A549 (cell line): ENCODE measurements at regions not wholly inside any gene's neighbourhood (a gene's known extent, or its start where the extent isn't known, plus 50 kb on each side); places are given as distances from the start of the nearest gene placed in this dataset.

Source experiments
- ATAC-seq, 2 experiments: fragments of 200-7000 bp in 1 of 2; fragments of >200 bp in 1 of 2; cut with Nextera tagmentation in 1 of 2; cut with Tn5 transposase in 1 of 2; 3 replicates each; pipeline versions ENCODE4 v1.8.0 to v1.9.1; 2018 to 2020; ENCODE audit warnings: mild to moderate bottlenecking in 1 of 2, moderate library complexity in 1 of 2
- CTCF ChIA-PET: fragments of 300-600 bp; sonication (Branson Sonifier 250); formaldehyde crosslinking; extraction: SDS; loops from one replicate; lab custom pipeline; 2021; ENCODE audit warnings: antibody characterized with exemption, inconsistent platforms; lab: Yijun Ruan, JAX
- POLR2A ChIA-PET: fragments of 350-600 bp; formaldehyde crosslinking; extraction: SDS; loops from one replicate; lab custom pipeline; 2021; ENCODE audit warnings: antibody characterized with exemption, inconsistent platforms; lab: Yijun Ruan, JAX
- DNase-seq, 2 experiments: peaks; one replicate each; pipeline versions ENCODE4 v3.0.0 to v3.0.0-alpha.2; 2011 to 2016; ENCODE audit warnings: low read depth in 1 of 2, low spot score in 1 of 2
- FAIRE-seq: peaks from 2 replicates; lab custom pipeline; 2011; peaks lifted over from hg19 to GRCh38; lab: Jason Lieb, UNC
- H3K27ac ChIP-seq, 2 experiments: fragments of >200 bp; sonication (Bioruptor Twin); formaldehyde crosslinking; 3 replicates each; pipeline ENCODE4 v1.5.1; 2016 to 2017
- H3K4me1 ChIP-seq: fragments of >200 bp; sonication (Bioruptor Twin); formaldehyde crosslinking; 3 replicates; pipeline ENCODE4 v1.6.1; 2016
- H3K4me2 ChIP-seq: fragments of >200 bp; sonication (Bioruptor Twin); formaldehyde crosslinking; 3 replicates; pipeline ENCODE4 v1.6.1; 2016
- H3K4me3 ChIP-seq: fragments of >200 bp; sonication (Bioruptor Twin); formaldehyde crosslinking; 3 replicates; pipeline ENCODE4 v1.5.1; 2016
- H3K9me3 ChIP-seq: fragments of >200 bp; sonication (Bioruptor Twin); formaldehyde crosslinking; 3 replicates; pipeline ENCODE4 v1.6.1; 2016
- BCL3 ChIP-seq: fragments of >200 bp; sonication (Bioruptor Twin); formaldehyde crosslinking; IDR thresholded peaks from 3 replicates; pipeline ENCODE4 v1.6.1; 2016
- CBX8 ChIP-seq: fragments of 200-600 bp; sonication (generic); IDR thresholded peaks from 2 replicates; pipeline ENCODE4 v1.6.1; 2016
- CEBPB ChIP-seq, 2 experiments: fragments of >200 bp in 1 of 2; sonication (Bioruptor Twin) in 1 of 2; formaldehyde crosslinking in 1 of 2; IDR thresholded peaks; 2 replicates each; pipeline ENCODE4 v1.6.1; 2012 to 2016
- CHD2 ChIP-seq: fragments of 150-350 bp; IDR thresholded peaks from 2 replicates; pipeline ENCODE4 v1.6.1; 2014; ENCODE audit warnings: low read length; ENCODE audit not compliant: partially characterized antibody
- CHD4 ChIP-seq: fragments of 200-600 bp; sonication (generic); IDR thresholded peaks from 2 replicates; pipeline ENCODE4 v1.6.1; 2016; ENCODE audit warnings: antibody characterized with exemption, mild to moderate bottlenecking, borderline replicate concordance
- CTCF ChIP-seq: fragments of >200 bp; sonication (Bioruptor Twin); formaldehyde crosslinking; IDR thresholded peaks from 3 replicates; pipeline ENCODE4 v1.5.1; 2016
- E2F6 ChIP-seq: IDR thresholded peaks from 2 replicates; pipeline ENCODE4 v1.6.1; 2012; ENCODE audit warnings: low read depth, borderline replicate concordance
- EHMT2 ChIP-seq: fragments of 200-600 bp; sonication (generic); IDR thresholded peaks from 2 replicates; pipeline ENCODE4 v1.6.1; 2016; ENCODE audit warnings: antibody characterized with exemption, low read depth, mild to moderate bottlenecking, moderate library complexity
- EP300 ChIP-seq, 2 experiments: fragments of >200 bp; sonication (Bioruptor Twin); formaldehyde crosslinking; IDR thresholded peaks; 2 replicates in 1 of 2; 3 replicates in 1 of 2; pipeline ENCODE4 v1.6.1; 2016 to 2017
- ESRRA ChIP-seq: fragments of 150-350 bp; IDR thresholded peaks from 2 replicates; pipeline ENCODE4 v1.6.1; 2014; ENCODE audit warnings: mild to moderate bottlenecking, low read length, borderline replicate concordance
- FOXS1 ChIP-seq: fragments of 250-450 bp; sonication (Bioruptor Pico); IDR thresholded peaks from 2 replicates; pipeline ENCODE4 v1.5.0; 2020; ENCODE audit warnings: mild to moderate bottlenecking, moderate library complexity
- GATA3 ChIP-seq: IDR thresholded peaks from 2 replicates; pipeline ENCODE4 v1.6.1; 2012; ENCODE audit warnings: borderline replicate concordance
- HES2 ChIP-seq: fragments of >200 bp; sonication (Bioruptor Twin); formaldehyde crosslinking; IDR thresholded peaks from 2 replicates; pipeline ENCODE4 v1.6.1; 2016
- HEYL ChIP-seq: fragments of 250-450 bp; sonication (Bioruptor Pico); IDR thresholded peaks from 2 replicates; pipeline ENCODE4 v1.8.0; 2021; ENCODE audit warnings: mild to moderate bottlenecking, moderate library complexity
- HOXA7 ChIP-seq: fragments of 250-450 bp; sonication (Bioruptor Pico); IDR thresholded peaks from 2 replicates; pipeline ENCODE4 v1.5.0; 2020; ENCODE audit warnings: mild to moderate bottlenecking, moderate library complexity
- HOXB13 ChIP-seq: fragments of 250-450 bp; sonication (Bioruptor Pico); IDR thresholded peaks from 2 replicates; pipeline ENCODE4 v1.5.0; 2020; ENCODE audit warnings: low read depth, mild to moderate bottlenecking, moderate library complexity
- HOXB5 ChIP-seq: fragments of 250-450 bp; sonication (Bioruptor Pico); IDR thresholded peaks from 2 replicates; pipeline ENCODE4 v1.5.0; 2020; ENCODE audit warnings: mild to moderate bottlenecking, moderate library complexity
- JUN ChIP-seq, 2 experiments: fragments of >200 bp; sonication (Bioruptor Twin); formaldehyde crosslinking; IDR thresholded peaks; 2 replicates in 1 of 2; 3 replicates in 1 of 2; pipeline ENCODE4 v1.6.1; 2016 to 2017
- JUNB ChIP-seq: fragments of >200 bp; sonication (Bioruptor Twin); formaldehyde crosslinking; IDR thresholded peaks from 2 replicates; pipeline ENCODE4 v1.6.1; 2016
- KDM1A ChIP-seq: fragments of 200-600 bp; sonication (generic); IDR thresholded peaks from 2 replicates; pipeline ENCODE4 v1.6.1; 2016; ENCODE audit warnings: low read depth, mild to moderate bottlenecking
- MAX ChIP-seq: IDR thresholded peaks from 2 replicates; pipeline ENCODE4 v1.6.1; 2012
- NFE2L2 ChIP-seq: fragments of 150-350 bp; conservative IDR thresholded peaks from 2 replicates; pipeline ENCODE4 v1.6.1; 2014; ENCODE audit warnings: low read length
- NPAS2 ChIP-seq: fragments of 250-450 bp; sonication (Bioruptor Pico); IDR thresholded peaks from 2 replicates; pipeline ENCODE4 v1.8.0; 2022; ENCODE audit warnings: mild to moderate bottlenecking, moderate library complexity, borderline replicate concordance
- POLR2A ChIP-seq: IDR thresholded peaks from 2 replicates; pipeline ENCODE4 v1.6.1; 2012; ENCODE audit warnings: mild to moderate bottlenecking, low read length
- RAD21 ChIP-seq, 2 experiments: fragments of >200 bp in 1 of 2; sonication (Bioruptor Twin) in 1 of 2; formaldehyde crosslinking in 1 of 2; IDR thresholded peaks in 1 of 2; conservative IDR thresholded peaks in 1 of 2; 2 replicates in 1 of 2; 3 replicates in 1 of 2; pipeline ENCODE4 v1.6.1; 2012 to 2018; ENCODE audit warnings: inconsistent platforms in 1 of 2
- RARB ChIP-seq: fragments of 250-450 bp; sonication (Bioruptor Pico); IDR thresholded peaks from 2 replicates; pipeline ENCODE4 v1.8.0; 2021; ENCODE audit warnings: mild to moderate bottlenecking, moderate library complexity
- RFX5 ChIP-seq: fragments of 450-650 bp; IDR thresholded peaks from 2 replicates; pipeline ENCODE4 v1.7.1; 2014; ENCODE audit warnings: antibody characterized with exemption, mild to moderate bottlenecking, moderate library complexity
- SMC3 ChIP-seq: fragments of >200 bp; sonication (Bioruptor Twin); formaldehyde crosslinking; IDR thresholded peaks from 3 replicates; pipeline ENCODE4 v1.6.1; 2018; ENCODE audit warnings: inconsistent platforms
- TFCP2L1 ChIP-seq: fragments of 250-450 bp; sonication (Bioruptor Pico); IDR thresholded peaks from 2 replicates; pipeline ENCODE4 v1.5.0; 2021; ENCODE audit warnings: mild to moderate bottlenecking
- ZC3H11A ChIP-seq: fragments of 450-650 bp; IDR thresholded peaks from 2 replicates; pipeline ENCODE4 v1.6.1; 2014; ENCODE audit warnings: antibody characterized with exemption, mild to moderate bottlenecking
- ZFP36 ChIP-seq: fragments of 450-650 bp; IDR thresholded peaks from 2 replicates; pipeline ENCODE4 v1.6.1; 2014; ENCODE audit warnings: borderline replicate concordance; ENCODE audit not compliant: partially characterized antibody
- ZNF302 ChIP-seq: fragments of 250-450 bp; sonication (Bioruptor Pico); IDR thresholded peaks from 2 replicates; pipeline ENCODE4 v1.9.0; 2021; ENCODE audit warnings: inconsistent platforms, mild to moderate bottlenecking, moderate library complexity
- WGBS: methylation state at CpG from one replicate; pipeline ENCODE4 v1.1.6; 2017; ENCODE audit errors: missing lambda C conversion rate; 5-methylcytosine and 5-hydroxymethylcytosine counted together

GRCh38 chr1:81226603-81226928 is 574.2 kb upstream of the ADGRL2 start:
- ATAC-seq = no peak
- Histone ChIP-seq H3K4me1 (no peaks in the 10 kb centered on the region), H3K4me2 (no peak overlapping the region), H3K27ac (no peak overlapping the region), H3K4me3 (no peak overlapping the region), H3K9me3 (no peaks in the 10 kb centered on the region)
- ChIA-PET POLR2A (no interaction called here), CTCF (no interaction called here)
- no peak for DNase-seq
- FAIRE-seq = no peak
- TF ChIP-seq FOXS1 (CRISPR knock-in tag) (no peak), CHD2 (no peak), CEBPB (IDR thresholded peaks at IDR 0.05) (no peak), JUNB (no peak), HOXA7 (CRISPR knock-in tag) (no peak), HOXB5 (no peak), ESRRA (no peak), HOXB13 (CRISPR knock-in tag) (no peak), GATA3 (no peak), E2F6 (no peak), BCL3 (no peak), RARB (CRISPR knock-in tag) (no peak), ZNF302 (CRISPR knock-in tag) (no peak), CBX8 (no peak), RFX5 (no peak), SMC3 (no peak)
- 32% methylated on average over 2 of the region's 2 CpGs for WGBS

- ChIA-PET POLR2A (no interaction called here), CTCF (no interaction called here)
- ATAC-seq (no peak), FAIRE-seq (no peak), DNase-seq (no peak)
- no peak overlapping the region for H3K4me2 ChIP-seq
- H3K9me3 ChIP-seq = no peaks in the 10 kb centered on the region
- WGBS = 58% methylated on average over 7 of the region's 7 CpGs
- no peak overlapping the region for H3K27ac ChIP-seq
- H3K4me1 ChIP-seq = no peaks in the 10 kb centered on the region
- TF ChIP-seq KDM1A (no peak), TFCP2L1 (no peak), HEYL (CRISPR knock-in tag) (no peak), CTCF (no peak), JUNB (no peak), NFE2L2 (no peak), EP300 (IDR thresholded peaks at IDR 0.05) (no peak), MAX (no peak), HES2 (no peak), EHMT2 (no peak), RAD21 (conservative IDR thresholded peaks at IDR 0.05 in 1 of 2, IDR thresholded peaks at IDR 0.05 in 1 of 2) (no peak), POLR2A (no peak), JUN (IDR thresholded peaks at IDR 0.05) (no peak), NPAS2 (CRISPR knock-in tag) (no peak), ZFP36 (no peak), RARB (CRISPR knock-in tag) (no peak), ZC3H11A (no peak), CHD4 (no peak)
- TF ChIP-seq, all 56 proteins: peak for 0
- H3K4me3 ChIP-seq = no peak overlapping the region
Measured at GRCh38 chr1:81225789-81226602, 574.7 kb upstream of the ADGRL2 start.
